ENCODE measurements at regions not wholly inside any gene's neighbourhood (a gene's known extent, or its start where the extent isn't known, plus 50 kb on each side); places are given as distances from the start of the nearest gene placed in this dataset.

GRCh38 chr3:64901986-64902516 lies 214.3 kb upstream of the ADAMTS9 start:
- ChIA-PET CTCF (no interaction called here), POLR2A (no interaction called here)
- Mint-ChIP-seq H3K4me1 (ENCODE audit: low read depth) (peaks cover 2% of the 10 kb centered on the region), H3K36me3 (ENCODE audit: low read depth) (no peaks in the 10 kb centered on the region), H3K27ac (no peak overlapping the region), H3K27me3 (ENCODE audit: low read depth) (no peaks in the 10 kb centered on the region), H3K4me3 (no peak overlapping the region), H3K9me3 (ENCODE audit: insufficient read depth) (no peaks in the 10 kb centered on the region)
- ATAC-seq: no peak
- DNase-seq: no peak

- H3K27me3 Mint-ChIP-seq (ENCODE audit: low read depth): no peaks in the 10 kb centered on the region
- no peak overlapping the region for H3K4me3 Mint-ChIP-seq
- peaks cover 2% of the 10 kb centered on the region for H3K4me1 Mint-ChIP-seq (ENCODE audit: low read depth)
- H3K36me3 Mint-ChIP-seq (ENCODE audit: low read depth): no peaks in the 10 kb centered on the region
- no peaks in the 10 kb centered on the region for H3K9me3 Mint-ChIP-seq (ENCODE audit: insufficient read depth)
- ATAC-seq (no peak), DNase-seq (no peak)
- ChIA-PET POLR2A (no interaction called here), CTCF (no interaction called here)
- no peak overlapping the region for H3K27ac Mint-ChIP-seq
These were observed 213.7 kb upstream of the ADAMTS9 start for GRCh38 chr3:64901522-64901885.

DNA sequence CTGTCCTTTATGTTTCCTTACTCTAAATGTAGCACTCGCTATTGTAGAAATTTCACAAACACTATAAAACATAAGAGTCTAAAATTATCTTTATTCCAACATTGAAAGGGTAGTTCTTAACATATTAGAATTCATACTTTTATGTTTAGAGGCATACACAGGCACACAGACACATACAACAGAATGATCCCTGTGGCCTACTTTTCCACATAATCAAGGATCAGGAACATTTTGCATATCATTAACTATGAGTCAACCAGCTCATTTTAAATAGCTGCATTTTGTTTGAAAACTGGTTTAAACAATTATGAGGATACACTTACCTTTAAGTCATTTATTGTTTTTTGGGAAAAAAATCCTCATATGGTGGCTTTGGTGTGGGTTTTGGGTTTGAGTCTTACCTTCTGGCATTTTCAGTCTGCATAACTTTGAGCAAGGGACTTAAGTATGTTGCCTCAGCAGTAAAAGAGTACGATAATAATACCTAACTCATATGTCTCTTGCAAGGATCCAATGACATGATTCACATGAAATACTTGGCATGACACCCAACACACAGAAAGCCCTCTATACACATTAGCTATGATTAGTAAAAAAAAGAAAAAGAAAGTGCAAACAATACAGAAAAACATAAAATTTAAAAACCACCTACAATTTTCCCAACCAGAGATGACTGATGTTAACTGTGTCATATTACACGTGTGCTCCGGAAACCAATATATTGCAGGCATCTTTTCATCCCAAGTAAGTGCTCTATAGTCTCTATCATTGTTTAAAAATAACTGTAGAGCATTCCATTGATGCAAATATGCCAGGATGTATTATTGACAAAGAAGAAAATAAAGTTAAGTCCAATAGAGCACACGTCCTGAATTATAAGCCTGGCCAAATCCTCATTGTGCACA lies 213.1 kb upstream of the ADAMTS9 start:
- ChIA-PET POLR2A (no interaction called here), CTCF (no interaction called here)
- H3K4me1 Mint-ChIP-seq (ENCODE audit: low read depth): peaks cover 2% of the 10 kb centered on the region
- ATAC-seq (no peak), DNase-seq (no peak)
- no peaks in the 10 kb centered on the region for H3K9me3 Mint-ChIP-seq (ENCODE audit: insufficient read depth)
- no peaks in the 10 kb centered on the region for H3K36me3 Mint-ChIP-seq (ENCODE audit: low read depth)
- H3K4me3 Mint-ChIP-seq: no peak overlapping the region
- no peaks in the 10 kb centered on the region for H3K27me3 Mint-ChIP-seq (ENCODE audit: low read depth)
- no peak overlapping the region for H3K27ac Mint-ChIP-seq

GRCh38 chr3:64900156-64900555 lies 212.4 kb upstream of the ADAMTS9 start:
- ChIA-PET CTCF (no interaction called here), POLR2A (no interaction called here)
- no peak for DNase-seq
- peaks cover 2% of the 10 kb centered on the region for H3K4me1 Mint-ChIP-seq (ENCODE audit: low read depth)
- no peaks in the 10 kb centered on the region for H3K36me3 Mint-ChIP-seq (ENCODE audit: low read depth)
- no peak overlapping the region for H3K27ac Mint-ChIP-seq
- no peak for ATAC-seq
- no peaks in the 10 kb centered on the region for H3K27me3 Mint-ChIP-seq (ENCODE audit: low read depth)
- H3K9me3 Mint-ChIP-seq (ENCODE audit: insufficient read depth): no peaks in the 10 kb centered on the region
- no peak overlapping the region for H3K4me3 Mint-ChIP-seq

DNA sequence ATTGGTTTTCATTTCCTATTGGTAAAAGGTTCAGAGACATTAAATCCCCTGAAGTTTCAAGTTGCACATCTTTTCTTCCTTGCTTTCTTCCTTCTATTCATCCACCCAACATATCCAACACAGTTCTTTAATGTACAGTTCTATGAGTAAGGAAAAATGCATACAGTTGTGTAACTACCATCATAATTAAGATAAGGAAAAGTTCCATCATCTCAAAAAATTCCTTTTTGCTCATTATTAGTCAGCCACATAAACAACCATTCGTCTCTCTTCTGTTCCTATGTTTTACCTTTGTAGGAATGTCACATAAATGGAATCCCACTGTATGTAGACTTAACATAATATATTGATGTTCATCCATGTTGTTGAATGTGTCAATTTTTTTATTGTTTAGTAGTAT lies 211.1 kb upstream of the ADAMTS9 start:
- Mint-ChIP-seq H3K27ac (no peak overlapping the region), H3K36me3 (ENCODE audit: low read depth) (no peaks in the 10 kb centered on the region), H3K27me3 (ENCODE audit: low read depth) (no peaks in the 10 kb centered on the region), H3K4me3 (no peak overlapping the region), H3K9me3 (ENCODE audit: insufficient read depth) (no peaks in the 10 kb centered on the region), H3K4me1 (ENCODE audit: low read depth) (peaks cover 2% of the 10 kb centered on the region)
- no peak for DNase-seq
- CTCF ChIA-PET: no interaction called here
- ATAC-seq: no peak
- POLR2A ChIA-PET: no interaction called here

- ChIA-PET CTCF (no interaction called here), POLR2A (no interaction called here)
- H3K4me3 Mint-ChIP-seq: no peak overlapping the region
- no peak for ATAC-seq
- no peak overlapping the region for H3K27ac Mint-ChIP-seq
- peaks cover 3% of the 10 kb centered on the region for H3K9me3 Mint-ChIP-seq (ENCODE audit: insufficient read depth)
- peaks cover 2% of the 10 kb centered on the region for H3K4me1 Mint-ChIP-seq (ENCODE audit: low read depth)
- no peak for DNase-seq
- no peaks in the 10 kb centered on the region for H3K36me3 Mint-ChIP-seq (ENCODE audit: low read depth)
- H3K27me3 Mint-ChIP-seq (ENCODE audit: low read depth): no peaks in the 10 kb centered on the region
These were observed 208.4 kb upstream of the ADAMTS9 start for GRCh38 chr3:64895991-64896895.

DNA sequence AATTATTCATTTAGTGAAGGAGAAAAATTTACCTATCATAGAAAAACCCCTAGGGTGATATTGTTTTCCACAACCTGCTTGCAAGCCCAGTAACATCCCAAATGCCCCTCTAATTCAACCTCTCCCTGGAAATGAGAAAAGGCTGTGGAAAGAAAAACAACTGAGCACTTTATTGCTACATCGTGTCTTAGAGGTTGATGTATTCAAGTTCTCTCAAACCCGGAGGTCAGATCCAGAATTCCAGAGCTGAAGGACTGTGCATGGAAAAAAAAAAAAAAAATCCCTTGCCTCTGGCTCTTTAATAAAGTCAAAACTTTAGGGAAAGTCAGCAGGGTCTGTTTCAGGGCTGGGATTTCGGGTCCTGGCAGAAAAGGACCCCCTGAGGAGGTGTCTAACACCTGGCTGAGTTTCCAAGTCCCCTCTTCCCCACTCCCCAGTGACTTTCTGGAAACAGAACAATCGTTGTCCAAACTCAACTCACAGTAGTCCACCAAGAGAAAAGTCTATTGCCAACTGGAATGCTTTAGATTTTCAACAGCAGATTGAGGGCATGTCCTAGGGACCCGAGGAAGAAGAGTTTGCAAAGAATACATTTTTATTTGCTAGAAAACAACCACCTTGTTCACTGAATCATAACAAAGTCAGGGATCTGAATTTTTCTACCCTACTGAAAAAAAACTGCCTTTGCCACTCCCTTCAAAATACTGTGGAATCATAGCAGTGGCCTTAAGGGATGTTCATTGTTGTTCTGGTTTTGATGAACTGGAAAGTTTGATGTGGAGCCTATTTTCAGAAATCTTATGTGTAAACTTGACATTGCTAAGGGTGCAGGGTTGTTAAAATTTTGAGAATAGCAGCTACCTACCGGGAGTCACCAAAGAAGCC lies 207.5 kb upstream of the ADAMTS9 start:
- CTCF ChIA-PET: no interaction called here
- Mint-ChIP-seq H3K27ac (no peak overlapping the region), H3K27me3 (ENCODE audit: low read depth) (no peaks in the 10 kb centered on the region), H3K36me3 (ENCODE audit: low read depth) (no peaks in the 10 kb centered on the region), H3K9me3 (ENCODE audit: insufficient read depth) (peaks cover 3% of the 10 kb centered on the region), H3K4me3 (no peak overlapping the region), H3K4me1 (ENCODE audit: low read depth) (peaks cover 2% of the 10 kb centered on the region)
- ATAC-seq (no peak), DNase-seq (no peak)
- POLR2A ChIA-PET: no interaction called here

DNA sequence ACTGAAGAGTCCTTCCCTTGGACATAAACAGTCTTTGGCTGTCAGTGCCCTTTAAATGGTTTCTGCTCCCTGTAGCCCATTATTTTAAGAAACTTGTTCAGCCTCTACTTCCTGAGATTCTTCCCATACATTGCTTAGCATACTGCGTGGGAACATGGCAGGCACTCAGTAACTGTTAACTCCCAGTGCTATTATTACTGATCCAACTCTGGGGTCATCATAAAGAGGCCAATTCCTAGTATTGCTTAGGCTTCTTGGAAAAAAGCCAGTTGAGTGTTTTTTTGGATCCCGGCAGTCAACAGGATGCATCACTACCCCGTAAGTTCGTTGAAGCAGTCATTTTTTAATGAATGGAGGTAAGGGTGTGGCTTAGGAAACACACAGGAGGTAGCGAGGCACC lies 206.2 kb upstream of the ADAMTS9 start:
- Mint-ChIP-seq H3K36me3 (ENCODE audit: low read depth) (no peaks in the 10 kb centered on the region), H3K9me3 (ENCODE audit: insufficient read depth) (peaks cover 3% of the 10 kb centered on the region), H3K27me3 (ENCODE audit: low read depth) (no peaks in the 10 kb centered on the region), H3K4me1 (ENCODE audit: low read depth) (peaks cover 2% of the 10 kb centered on the region), H3K4me3 (no peak overlapping the region), H3K27ac (no peak overlapping the region)
- ATAC-seq: no peak
- DNase-seq: no peak
- ChIA-PET CTCF (no interaction called here), POLR2A (no interaction called here)

GRCh38 chr3:64892671-64893309 lies 205.0 kb upstream of the ADAMTS9 start:
- no peak overlapping the region for H3K27ac Mint-ChIP-seq
- H3K9me3 Mint-ChIP-seq (ENCODE audit: insufficient read depth): peaks cover 7% of the 10 kb centered on the region
- H3K4me3 Mint-ChIP-seq: no peak overlapping the region
- no peak for ATAC-seq
- H3K27me3 Mint-ChIP-seq (ENCODE audit: low read depth): no peaks in the 10 kb centered on the region
- no peaks in the 10 kb centered on the region for H3K4me1 Mint-ChIP-seq (ENCODE audit: low read depth)
- ChIA-PET CTCF (no interaction called here), POLR2A (no interaction called here)
- no peaks in the 10 kb centered on the region for H3K36me3 Mint-ChIP-seq (ENCODE audit: low read depth)
- DNase-seq: no peak

DNA sequence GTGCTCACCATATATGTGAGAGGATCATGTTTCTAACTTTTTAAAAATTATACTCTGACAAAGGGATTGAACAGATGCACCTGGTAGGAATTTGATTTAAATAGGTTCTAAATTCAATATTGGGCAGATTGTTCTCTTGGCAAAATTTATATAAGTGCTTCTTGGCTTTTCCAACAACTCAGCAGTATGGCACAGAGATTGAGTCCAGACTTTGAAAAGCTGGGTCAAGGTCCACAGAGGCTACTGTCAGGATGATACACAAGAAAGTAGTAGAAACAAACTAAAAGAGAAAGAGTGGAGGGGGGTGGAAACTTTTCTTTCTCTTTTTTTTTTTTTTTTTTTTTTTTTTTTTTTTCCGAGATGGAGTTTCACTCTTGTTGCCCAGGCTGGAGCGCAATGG lies 203.2 kb upstream of the ADAMTS9 start:
- Mint-ChIP-seq H3K27me3 (ENCODE audit: low read depth) (no peaks in the 10 kb centered on the region), H3K9me3 (ENCODE audit: insufficient read depth) (peaks cover 12% of the 10 kb centered on the region), H3K36me3 (ENCODE audit: low read depth) (no peaks in the 10 kb centered on the region), H3K4me3 (no peak overlapping the region), H3K27ac (no peak overlapping the region), H3K4me1 (ENCODE audit: low read depth) (no peaks in the 10 kb centered on the region)
- POLR2A ChIA-PET: no interaction called here
- CTCF ChIA-PET: no interaction called here
- no peak for DNase-seq
- no peak for ATAC-seq

DNA sequence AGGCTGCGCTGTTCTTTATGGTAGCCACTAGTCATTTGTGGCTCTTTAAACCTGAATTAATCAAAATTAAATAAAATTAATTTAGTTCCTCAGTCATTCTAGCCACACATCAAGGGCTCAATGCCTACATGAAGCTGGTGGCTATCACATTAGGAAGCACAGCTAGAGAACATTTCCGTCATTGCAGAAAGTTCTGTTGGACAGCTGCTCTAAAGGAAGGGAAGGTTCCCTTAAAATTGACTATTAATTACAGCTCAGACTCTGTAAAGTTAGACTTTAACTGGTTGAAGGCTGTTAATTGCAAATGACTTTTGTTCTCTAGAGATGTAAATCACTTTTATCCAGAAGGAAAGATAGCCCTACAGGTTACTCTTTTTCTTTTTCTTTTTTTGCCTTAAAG lies 202.7 kb upstream of the ADAMTS9 start:
- no peaks in the 10 kb centered on the region for H3K4me1 Mint-ChIP-seq (ENCODE audit: low read depth)
- no peaks in the 10 kb centered on the region for H3K36me3 Mint-ChIP-seq (ENCODE audit: low read depth)
- ATAC-seq: no peak
- no peak overlapping the region for H3K4me3 Mint-ChIP-seq
- H3K27me3 Mint-ChIP-seq (ENCODE audit: low read depth): no peaks in the 10 kb centered on the region
- ChIA-PET CTCF (no interaction called here), POLR2A (no interaction called here)
- no peak for DNase-seq
- H3K9me3 Mint-ChIP-seq (ENCODE audit: insufficient read depth): peaks cover 13% of the 10 kb centered on the region
- H3K27ac Mint-ChIP-seq: no peak overlapping the region

All from activated CD8-positive, alpha-beta T cell treated with anti-CD3 and anti-CD28 coated beads, Interleukin-2, amount 10 ng/mL, durations not matched to agents 7 days and 5 days (primary cell).